HEK293 (cell line): ENCODE measurements at regions not wholly inside any gene's neighbourhood (a gene's known extent, or its start where the extent isn't known, plus 50 kb on each side); places are given as distances from the start of the nearest gene placed in this dataset.
"Not testable (repeated sequence)": the region's sequence is repeated elsewhere in the genome, so short reads cannot be mapped to it uniquely, and the experiment has no call there.

Source experiments
- CTCF ChIA-PET: fragments of 350-600 bp; formaldehyde crosslinking; extraction: SDS; loops from one replicate; lab custom pipeline; 2021; ENCODE audit warnings: antibody characterized with exemption; lab: Yijun Ruan, JAX
- POLR2A ChIA-PET: fragments of 300-600 bp; formaldehyde crosslinking; extraction: SDS; loops from one replicate; lab custom pipeline; 2020; ENCODE audit warnings: antibody characterized with exemption, inconsistent platforms; lab: Yijun Ruan, JAX
- H3K27ac ChIP-seq: fragments of 200-500 bp; sonication (Bioruptor generic); 2 replicates; pipeline ENCODE4 v1.5.1; 2014; ENCODE audit warnings: low read depth, low read length, control low read depth, inconsistent platforms; ENCODE audit errors: extremely low read depth
- H3K36me3 ChIP-seq, 2 experiments: fragments of 200-500 bp in 1 of 2; sonication (Bioruptor generic) in 1 of 2; 1 replicate in 1 of 2; 2 replicates in 1 of 2; pipeline ENCODE4 v1.5.1; 2014 to 2017; ENCODE audit warnings: inconsistent platforms in 2 of 2, low read length in 2 of 2; ENCODE audit not compliant: control insufficient read depth in 2 of 2, insufficient read depth in 1 of 2
- H3K4me1 ChIP-seq: fragments of 200-500 bp; sonication (Bioruptor generic); 2 replicates; pipeline ENCODE4 v1.5.1; 2014; ENCODE audit warnings: mild to moderate bottlenecking, low read length, inconsistent platforms; ENCODE audit not compliant: control insufficient read depth, insufficient read depth
- H3K4me3 ChIP-seq: 2 replicates; pipeline ENCODE4 v1.5.1; 2011; ENCODE audit warnings: low read depth, mild to moderate bottlenecking, control low read depth, low read length, moderate library complexity
- H3K9me3 ChIP-seq: fragments of 200-500 bp; sonication (Bioruptor generic); 2 replicates; pipeline ENCODE4 v1.5.1; 2014; ENCODE audit warnings: low read depth, low read length, inconsistent platforms; ENCODE audit not compliant: control insufficient read depth, insufficient read depth
- GLIS1 ChIP-seq: fragments of 450-650 bp; formaldehyde crosslinking; IDR thresholded peaks from 2 replicates; pipeline ENCODE4 v1.5.1; 2016; ENCODE audit warnings: missing biosample characterization, missing genetic modification characterization
- SP2 ChIP-seq: fragments of 450-650 bp; formaldehyde crosslinking; IDR thresholded peaks from 2 replicates; pipeline ENCODE4 v1.5.1; 2016; ENCODE audit warnings: missing biosample characterization, missing genetic modification characterization
- ZNF121 ChIP-seq: fragments of 450-650 bp; formaldehyde crosslinking; IDR thresholded peaks from 2 replicates; pipeline ENCODE4 v1.5.1; 2016; ENCODE audit warnings: missing biosample characterization, missing genetic modification characterization
- ZNF146 ChIP-seq: fragments of 450-650 bp; formaldehyde crosslinking; IDR thresholded peaks from 2 replicates; pipeline ENCODE4 v1.5.1; 2016; ENCODE audit warnings: missing biosample characterization, missing genetic modification characterization
- ZNF155 ChIP-seq: fragments of 450-650 bp; formaldehyde crosslinking; IDR thresholded peaks from 2 replicates; pipeline ENCODE4 v1.5.1; 2016; ENCODE audit warnings: missing biosample characterization, missing genetic modification characterization
- ZNF157 ChIP-seq: fragments of 450-650 bp; formaldehyde crosslinking; IDR thresholded peaks from 2 replicates; pipeline ENCODE4 v1.5.1; 2016; ENCODE audit warnings: missing biosample characterization, missing genetic modification characterization
- ZNF223 ChIP-seq: fragments of 450-650 bp; formaldehyde crosslinking; IDR thresholded peaks from 2 replicates; pipeline ENCODE4 v1.5.1; 2016; ENCODE audit warnings: missing biosample characterization, missing genetic modification characterization
- ZNF335 ChIP-seq: fragments of 450-650 bp; formaldehyde crosslinking; conservative IDR thresholded peaks from 2 replicates; pipeline ENCODE4 v1.5.1; 2016; ENCODE audit warnings: missing biosample characterization, missing genetic modification characterization
- ZNF391 ChIP-seq: fragments of 450-650 bp; formaldehyde crosslinking; IDR thresholded peaks from 2 replicates; pipeline ENCODE4 v1.5.1; 2016; ENCODE audit warnings: low read depth, missing biosample characterization, missing genetic modification characterization, borderline replicate concordance
- ZNF394 ChIP-seq: fragments of 450-650 bp; formaldehyde crosslinking; IDR thresholded peaks from 2 replicates; pipeline ENCODE4 v1.5.1; 2016; ENCODE audit warnings: missing biosample characterization, missing genetic modification characterization, mild to moderate bottlenecking, moderate library complexity, borderline replicate concordance
- ZNF423 ChIP-seq: fragments of 450-650 bp; formaldehyde crosslinking; IDR thresholded peaks from 2 replicates; pipeline ENCODE4 v1.5.1; 2016; ENCODE audit warnings: missing biosample characterization, missing genetic modification characterization
- ZNF488 ChIP-seq: fragments of 450-650 bp; formaldehyde crosslinking; IDR thresholded peaks from 2 replicates; pipeline ENCODE4 v1.5.1; 2016; ENCODE audit warnings: missing biosample characterization, missing genetic modification characterization
- ZNF501 ChIP-seq: fragments of 450-650 bp; formaldehyde crosslinking; IDR thresholded peaks from 2 replicates; pipeline ENCODE4 v1.5.1; 2016; ENCODE audit warnings: missing biosample characterization, missing genetic modification characterization
- ZNF529 ChIP-seq: fragments of 450-650 bp; formaldehyde crosslinking; IDR thresholded peaks from 2 replicates; pipeline ENCODE4 v1.5.1; 2017; ENCODE audit warnings: missing genetic modification characterization, missing biosample characterization; ENCODE audit not compliant: insufficient replicate concordance
- ZNF561 ChIP-seq: fragments of 450-650 bp; IDR thresholded peaks from 2 replicates; pipeline ENCODE4 v1.5.1; 2018; ENCODE audit warnings: missing biosample characterization, missing genetic modification characterization, borderline replicate concordance
- ZNF660 ChIP-seq: fragments of 450-650 bp; IDR thresholded peaks from 2 replicates; pipeline ENCODE4 v1.5.1; 2018; ENCODE audit warnings: missing biosample characterization, mild to moderate bottlenecking, missing genetic modification characterization
- ZNF664 ChIP-seq: fragments of 450-650 bp; formaldehyde crosslinking; IDR thresholded peaks from 2 replicates; pipeline ENCODE4 v1.5.1; 2016; ENCODE audit warnings: missing biosample characterization, missing genetic modification characterization
- ZNF692 ChIP-seq: fragments of 450-650 bp; formaldehyde crosslinking; IDR thresholded peaks from 2 replicates; pipeline ENCODE4 v1.5.1; 2016; ENCODE audit warnings: missing biosample characterization, missing genetic modification characterization
- ZNF707 ChIP-seq: fragments of 450-650 bp; formaldehyde crosslinking; IDR thresholded peaks from 2 replicates; pipeline ENCODE4 v1.5.1; 2016; ENCODE audit warnings: missing biosample characterization, missing genetic modification characterization
- ZNF768 ChIP-seq: fragments of 450-650 bp; formaldehyde crosslinking; IDR thresholded peaks from 2 replicates; pipeline ENCODE4 v1.5.1; 2018; ENCODE audit warnings: missing biosample characterization, mild to moderate bottlenecking, missing genetic modification characterization
- ZNF791 ChIP-seq: fragments of 450-650 bp; formaldehyde crosslinking; IDR thresholded peaks from 2 replicates; pipeline ENCODE4 v1.5.1; 2016; ENCODE audit warnings: missing biosample characterization, missing genetic modification characterization
- ZSCAN23 ChIP-seq: fragments of 450-650 bp; formaldehyde crosslinking; IDR thresholded peaks from 2 replicates; pipeline ENCODE4 v1.5.1; 2016; ENCODE audit warnings: missing biosample characterization, missing genetic modification characterization
- TF ChIP-seq, protein P1 (sequence below): fragments of 450-650 bp; formaldehyde crosslinking; IDR thresholded peaks from 2 replicates; pipeline ENCODE4 v1.5.1; 2016; ENCODE audit warnings: missing biosample characterization, missing genetic modification characterization, borderline replicate concordance
- TF ChIP-seq, protein P2 (sequence below): fragments of 450-650 bp; formaldehyde crosslinking; IDR thresholded peaks from 2 replicates; pipeline ENCODE4 v1.5.1; 2017; ENCODE audit warnings: missing biosample characterization, mild to moderate bottlenecking, missing genetic modification characterization, moderate library complexity

DNA sequence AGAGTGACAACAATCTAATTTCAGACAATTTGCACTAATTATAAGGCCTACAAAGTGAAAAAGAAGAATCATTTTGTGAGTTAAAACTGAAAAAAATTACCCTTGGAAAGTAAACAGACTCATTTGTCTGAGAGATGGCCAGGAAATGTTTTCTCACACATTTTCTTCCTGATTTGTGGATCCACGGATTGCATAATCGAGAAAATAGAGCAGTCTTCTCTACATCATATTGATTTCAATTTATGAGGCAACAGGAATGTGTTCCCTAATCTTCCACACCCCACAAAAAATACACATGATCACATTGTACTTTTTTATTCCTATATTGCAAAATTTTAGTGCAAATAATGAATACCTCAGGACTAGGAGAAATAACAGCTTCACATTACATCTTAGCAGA lies 160.8 kb downstream of the CCER1 start:
- ChIA-PET CTCF (interaction anchor here (0.6 kb wide), 1 partner anchor 517 kb away, joined by 3 read pairs; no protein-coding TSS in a partner anchor), POLR2A (no interaction called here)
- TF ChIP-seq ZNF394 = no peak
- TF ChIP-seq, protein P1, sequence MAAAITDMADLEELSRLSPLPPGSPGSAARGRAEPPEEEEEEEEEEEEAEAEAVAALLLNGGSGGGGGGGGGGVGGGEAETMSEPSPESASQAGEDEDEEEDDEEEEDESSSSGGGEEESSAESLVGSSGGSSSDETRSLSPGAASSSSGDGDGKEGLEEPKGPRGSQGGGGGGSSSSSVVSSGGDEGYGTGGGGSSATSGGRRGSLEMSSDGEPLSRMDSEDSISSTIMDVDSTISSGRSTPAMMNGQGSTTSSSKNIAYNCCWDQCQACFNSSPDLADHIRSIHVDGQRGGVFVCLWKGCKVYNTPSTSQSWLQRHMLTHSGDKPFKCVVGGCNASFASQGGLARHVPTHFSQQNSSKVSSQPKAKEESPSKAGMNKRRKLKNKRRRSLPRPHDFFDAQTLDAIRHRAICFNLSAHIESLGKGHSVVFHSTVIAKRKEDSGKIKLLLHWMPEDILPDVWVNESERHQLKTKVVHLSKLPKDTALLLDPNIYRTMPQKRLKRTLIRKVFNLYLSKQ (tag by site-specific recombination) = no peak
- TF ChIP-seq ZNF692 = no peak
- TF ChIP-seq ZNF423 = no peak
- no peak for TF ChIP-seq ZNF707
- no peak for TF ChIP-seq ZNF121 (tag by site-specific recombination)
- no peak for TF ChIP-seq ZNF529
- no peak for TF ChIP-seq SP2 (tag by site-specific recombination)
- no peak for TF ChIP-seq ZNF157 (tag by site-specific recombination)
- Histone ChIP-seq H3K4me1 (no peaks in the 10 kb centered on the region), H3K4me3 (no peak overlapping the region), H3K9me3 (no peaks in the 10 kb centered on the region), H3K36me3 (no peaks in the 10 kb centered on the region), H3K27ac (no peak overlapping the region)

DNA sequence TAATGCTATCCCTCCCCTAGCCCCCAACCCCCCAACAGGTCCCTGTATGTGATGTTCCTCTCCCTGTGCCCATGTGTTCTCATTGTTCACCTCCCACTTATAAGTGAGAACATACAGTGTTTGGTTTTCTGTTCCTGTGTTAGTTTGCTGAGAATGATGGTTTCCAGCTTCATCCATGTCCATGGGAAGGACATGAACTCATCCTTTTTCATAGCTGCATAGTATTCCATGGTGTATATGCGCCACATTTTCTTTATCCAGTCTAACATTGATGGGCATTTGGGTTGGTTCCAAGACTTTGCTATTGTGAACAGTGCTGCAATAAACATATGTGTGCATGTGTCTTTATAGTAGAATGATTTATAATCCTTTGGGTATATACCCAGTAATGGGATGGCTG lies 162.3 kb downstream of the CCER1 start:
- TF ChIP-seq ZNF146 (tag by site-specific recombination) = peak; percentile 66
- H3K27ac ChIP-seq, CTCF ChIA-PET, H3K9me3 ChIP-seq, H3K36me3 ChIP-seq, H3K4me3 ChIP-seq, H3K4me1 ChIP-seq, POLR2A ChIA-PET: not testable (repeated sequence)

DNA sequence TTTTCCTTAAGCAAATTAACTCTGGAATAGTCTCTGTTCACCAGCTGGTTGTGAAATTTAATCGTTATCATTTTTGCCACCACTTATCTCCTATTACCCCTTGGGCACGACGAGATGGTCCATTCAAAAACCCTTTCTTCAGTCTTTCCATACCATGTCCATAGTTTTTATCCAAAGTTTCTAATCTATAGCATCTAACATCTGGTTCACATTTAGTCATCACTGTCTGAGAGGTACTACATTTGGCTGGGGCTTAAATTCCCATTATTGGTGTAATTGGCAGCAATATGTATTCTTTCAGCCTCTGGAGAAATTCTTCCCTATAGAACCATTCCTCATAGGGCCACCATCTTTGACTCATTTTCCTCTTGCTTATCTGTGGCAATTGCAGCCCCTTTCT lies 163.5 kb downstream of the CCER1 start:
- TF ChIP-seq ZNF501 (tag by site-specific recombination) = no peak
- TF ChIP-seq ZNF155 (tag by site-specific recombination) = no peak
- no peak for TF ChIP-seq ZNF561 (tag by site-specific recombination)
- TF ChIP-seq ZNF488 (tag by site-specific recombination) = no peak
- no peak for TF ChIP-seq ZNF660 (tag by site-specific recombination)
- TF ChIP-seq ZNF223 = no peak
- CTCF ChIA-PET = no interaction called here

DNA sequence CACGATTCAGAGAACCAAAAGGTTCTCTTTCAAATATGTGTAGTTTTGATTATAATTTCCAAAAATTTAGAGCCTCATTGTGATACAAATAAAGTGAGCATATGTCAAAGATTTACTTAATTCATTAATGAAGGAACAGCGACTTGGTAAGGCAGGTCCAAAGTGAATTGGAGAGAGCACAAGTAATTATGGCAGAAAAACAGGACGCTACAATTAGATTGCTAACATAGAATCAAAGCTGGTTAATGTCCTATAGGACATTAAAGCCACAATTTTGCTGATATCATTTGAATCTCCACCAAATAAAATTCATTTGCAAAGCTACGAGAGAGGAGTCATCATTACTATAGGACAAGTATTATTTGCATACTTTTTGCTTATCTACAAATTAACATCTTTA lies 164.2 kb downstream of the CCER1 start:
- Histone ChIP-seq H3K4me3 (no peak overlapping the region), H3K9me3 (no peaks in the 10 kb centered on the region; the same call in 1 of the 2 replicates), H3K27ac (no peak overlapping the region)
- CTCF ChIA-PET = no interaction called here
- TF ChIP-seq ZNF529 = no peak
- no peak for TF ChIP-seq ZNF223
- no peak for TF ChIP-seq ZNF791 (tag by site-specific recombination)
- no peak for TF ChIP-seq ZNF664 (tag by site-specific recombination)
- no peak for TF ChIP-seq ZNF768 (tag by site-specific recombination)
- TF ChIP-seq ZSCAN23 (tag by site-specific recombination) = no peak
- TF ChIP-seq, protein P2, sequence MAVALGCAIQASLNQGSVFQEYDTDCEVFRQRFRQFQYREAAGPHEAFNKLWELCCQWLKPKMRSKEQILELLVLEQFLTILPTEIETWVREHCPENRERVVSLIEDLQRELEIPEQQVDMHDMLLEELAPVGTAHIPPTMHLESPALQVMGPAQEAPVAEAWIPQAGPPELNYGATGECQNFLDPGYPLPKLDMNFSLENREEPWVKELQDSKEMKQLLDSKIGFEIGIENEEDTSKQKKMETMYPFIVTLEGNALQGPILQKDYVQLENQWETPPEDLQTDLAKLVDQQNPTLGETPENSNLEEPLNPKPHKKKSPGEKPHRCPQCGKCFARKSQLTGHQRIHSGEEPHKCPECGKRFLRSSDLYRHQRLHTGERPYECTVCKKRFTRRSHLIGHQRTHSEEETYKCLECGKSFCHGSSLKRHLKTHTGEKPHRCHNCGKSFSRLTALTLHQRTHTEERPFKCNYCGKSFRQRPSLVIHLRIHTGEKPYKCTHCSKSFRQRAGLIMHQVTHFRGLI (tag by site-specific recombination) = no peak
- no peak for TF ChIP-seq ZNF335 (tag by site-specific recombination)
- TF ChIP-seq ZNF391 (tag by site-specific recombination) = no peak
- TF ChIP-seq GLIS1 (tag by site-specific recombination) = no peak
- TF ChIP-seq, all 188 proteins: peak for 0
- H3K36me3 ChIP-seq = no peaks in the 10 kb centered on the region
- no peaks in the 10 kb centered on the region for H3K4me1 ChIP-seq
- POLR2A ChIA-PET = no interaction called here

More for the DNA sequence above, 163.5 kb downstream of the CCER1 start:
- H3K4me3 ChIP-seq = no peak overlapping the region
- no peaks in the 10 kb centered on the region for H3K36me3 ChIP-seq
- no peaks in the 10 kb centered on the region for H3K4me1 ChIP-seq
- POLR2A ChIA-PET = no interaction called here
- no peak overlapping the region for H3K27ac ChIP-seq
- no peaks in the 10 kb centered on the region; the same call in 1 of the 2 replicates for H3K9me3 ChIP-seq
